HepG2 (cell line): ENCODE measurements at regions not wholly inside any gene's neighbourhood (a gene's known extent, or its start where the extent isn't known, plus 50 kb on each side); places are given as distances from the start of the nearest gene placed in this dataset.

Source experiments
- ATAC-seq: fragments of 200-7000 bp; cut with Tn5 transposase; 3 replicates; pipeline ENCODE4 v1.9.1; 2020; ENCODE audit warnings: mild to moderate bottlenecking, moderate library complexity
- BruUV-seq: library from RNA; stranded (reverse); fragments of 400-500 nt; replicated peaks from 2 replicates; lab custom pipeline; 2021; lab: Mats Ljungman, UMichigan
- CTCF ChIA-PET: fragments of 300-600 bp; formaldehyde crosslinking; extraction: SDS; loops from one replicate; lab custom pipeline; 2021; ENCODE audit warnings: low total read pairs, inconsistent platforms, low intra/inter-chr PET ratio; lab: Yijun Ruan, JAX
- POLR2A ChIA-PET: fragments of 350-600 bp; sonication (Branson Sonifier 250); formaldehyde crosslinking; loops from one replicate; lab custom pipeline; 2020; ENCODE audit warnings: antibody characterized with exemption, inconsistent platforms; lab: Yijun Ruan, JAX
- DNase-seq: peaks from one replicate; pipeline ENCODE4 v3.0.0-alpha.2; 2015; ENCODE audit warnings: low spot score
- FAIRE-seq: peaks from 3 replicates; lab custom pipeline; 2011; peaks lifted over from hg19 to GRCh38; lab: Jason Lieb, UNC
- H2AFZ ChIP-seq: one replicate; pipeline ENCODE4 v1.6.1; 2011; ENCODE audit warnings: low read length, inconsistent platforms
- H3K27ac ChIP-seq: fragments of 300-600 bp; 3 replicates; pipeline ENCODE4 v1.8.0; 2011; ENCODE audit warnings: mixed run types, mild to moderate bottlenecking, mixed read lengths, low read length, inconsistent platforms; ENCODE audit not compliant: insufficient read depth; ENCODE audit errors: extremely low read length
- H3K27me3 ChIP-seq, 2 experiments: fragments of 200-600 bp in 1 of 2; 2 replicates in 1 of 2; 3 replicates in 1 of 2; pipeline versions ENCODE4 v1.6.0 to v1.8.0; 2011; ENCODE audit warnings: low read length in 2 of 2, mild to moderate bottlenecking in 2 of 2, moderate library complexity in 2 of 2, inconsistent platforms in 1 of 2; ENCODE audit not compliant: insufficient read depth in 2 of 2, control insufficient read depth in 1 of 2
- H3K36me3 ChIP-seq, 2 experiments: fragments of 200-600 bp in 1 of 2; replicated peaks in 1 of 2; 2 replicates in 1 of 2; 3 replicates in 1 of 2; pipeline versions ENCODE4 v1.5.1 to v1.8.0; 2011; ENCODE audit warnings: low read length in 2 of 2, inconsistent platforms in 1 of 2; ENCODE audit not compliant: insufficient read depth in 2 of 2, control insufficient read depth in 1 of 2
- H3K4me1 ChIP-seq: 2 replicates; pipeline ENCODE4 v1.5.1; 2012; ENCODE audit warnings: low read length, inconsistent platforms; ENCODE audit not compliant: insufficient read depth
- H3K4me2 ChIP-seq: 2 replicates; pipeline ENCODE4 v1.6.0; 2011; ENCODE audit warnings: low read depth, low read length, inconsistent platforms
- H3K4me3 ChIP-seq, 3 experiments: fragments of 200-600 bp in 1 of 3; sonication (generic), shearing (Covaris generic) in 1 of 3; replicated peaks in 1 of 3; 2 replicates each; pipeline ENCODE4 v1.5.1; 2011 to 2016; ENCODE audit warnings: low read length in 3 of 3, inconsistent platforms in 2 of 3, low read depth in 2 of 3, mild to moderate bottlenecking in 2 of 3, control low read depth in 1 of 3, mixed read lengths in 1 of 3; ENCODE audit not compliant: insufficient read depth in 1 of 3
- H3K79me2 ChIP-seq: one replicate; pipeline ENCODE4 v1.6.1; 2011; ENCODE audit warnings: low read length, inconsistent platforms; ENCODE audit not compliant: insufficient read depth
- H3K9ac ChIP-seq: 2 replicates; pipeline ENCODE4 v1.6.0; 2011; ENCODE audit warnings: mild to moderate bottlenecking, low read depth, low read length, inconsistent platforms; ENCODE audit not compliant: insufficient read depth
- H3K9me3 ChIP-seq: 2 replicates; pipeline ENCODE4 v1.5.1; 2012; ENCODE audit warnings: mild to moderate bottlenecking, low read length
- H4K20me1 ChIP-seq: 2 replicates; pipeline ENCODE4 v1.6.0; 2011; ENCODE audit warnings: inconsistent platforms, mild to moderate bottlenecking, low read length, moderate library complexity; ENCODE audit not compliant: insufficient read depth
- ASH2L ChIP-seq: fragments of 300-600, 200-600 bp; sonication (generic); IDR thresholded peaks from 2 replicates; pipeline ENCODE4 v1.7.0; 2017; ENCODE audit warnings: low read depth, mild to moderate bottlenecking, moderate library complexity, mixed read lengths, low read length; ENCODE audit not compliant: insufficient read length
- FOXA1 ChIP-seq, 2 experiments: fragments of 450-650 bp in 1 of 2; sonication (generic) in 1 of 2; formaldehyde crosslinking in 1 of 2; IDR thresholded peaks; 2 replicates each; pipeline versions ENCODE4 v1.4.0 to v1.6.1; 2016 to 2020; ENCODE audit warnings: missing genetic modification reagents in 1 of 2
- KLF13 ChIP-seq: sonication (generic); formaldehyde crosslinking; IDR thresholded peaks from 2 replicates; pipeline ENCODE4 v1.4.0; 2020; ENCODE audit warnings: mild to moderate bottlenecking, missing genetic modification reagents
- KLF15 ChIP-seq: sonication (generic); formaldehyde crosslinking; IDR thresholded peaks from 2 replicates; pipeline ENCODE4 v1.8.1; 2023; ENCODE audit warnings: borderline replicate concordance, mild to moderate bottlenecking, inconsistent platforms, missing genetic modification reagents, mixed read lengths
- KMT2A ChIP-seq: sonication (generic); formaldehyde crosslinking; IDR thresholded peaks from 2 replicates; pipeline ENCODE4 v1.4.0; 2020; ENCODE audit warnings: missing genetic modification reagents
- SRSF4 ChIP-seq: fragments of 200-400 bp; formaldehyde crosslinking; IDR thresholded peaks from one replicate; pipeline ENCODE4 v1.6.1; 2018; ENCODE audit warnings: mild to moderate bottlenecking, low read depth, low read length, moderate library complexity; ENCODE audit not compliant: poor library complexity, severe bottlenecking
- TEAD2 ChIP-seq: sonication (generic); formaldehyde crosslinking; IDR thresholded peaks from 2 replicates; pipeline ENCODE4 v1.9.0; 2021; ENCODE audit warnings: missing genetic modification reagents
- UBTF ChIP-seq: sonication (generic); formaldehyde crosslinking; IDR thresholded peaks from 2 replicates; pipeline ENCODE4 v1.4.0; 2020; ENCODE audit warnings: mild to moderate bottlenecking, missing genetic modification reagents
- ZBTB21 ChIP-seq: sonication (generic); formaldehyde crosslinking; IDR thresholded peaks from 2 replicates; pipeline ENCODE4 v1.4.0; 2020; ENCODE audit warnings: missing genetic modification reagents
- ZNF143 ChIP-seq: sonication (generic); formaldehyde crosslinking; IDR thresholded peaks from 2 replicates; pipeline ENCODE4 v1.4.0; 2020; ENCODE audit warnings: missing genetic modification reagents
- ZNF296 ChIP-seq: sonication (generic); formaldehyde crosslinking; conservative IDR thresholded peaks from 2 replicates; pipeline ENCODE4 v1.5.0; 2020; ENCODE audit warnings: mild to moderate bottlenecking, missing genetic modification reagents
- WGBS: methylation state at CpG from one replicate; pipeline ENCODE4 v1.1.6; 2017; ENCODE audit warnings: low lambda C conversion rate; 5-methylcytosine and 5-hydroxymethylcytosine counted together
- in situ Hi-C: cut with HindIII; loops from 2 replicates; pipeline ENCODE4 v1.10.0; 2017; ENCODE audit warnings: low pct_unique_long_range_greater_than_20kb; ENCODE audit not compliant: extremely low pct_ligation_motif_present
- intact Hi-C: fragments of 100-400 bp; cut with micrococcal nuclease; formaldehyde crosslinking; loops from one replicate; pipeline ENCODE4 v1.10.0; 2022; ENCODE audit not compliant: unreplicated experiment
- TF ChIP-seq, protein P1 (sequence below): sonication (generic); formaldehyde crosslinking; IDR thresholded peaks from 2 replicates; pipeline ENCODE4 v1.4.0; 2020; ENCODE audit warnings: mild to moderate bottlenecking, missing genetic modification reagents
- TF ChIP-seq, protein P2 (sequence below): sonication (generic); formaldehyde crosslinking; IDR thresholded peaks from 2 replicates; pipeline ENCODE4 v1.8.0; 2022; ENCODE audit warnings: missing genetic modification reagents, mild to moderate bottlenecking, borderline replicate concordance
- TF ChIP-seq, protein P3 (sequence below): sonication (generic); formaldehyde crosslinking; conservative IDR thresholded peaks from 2 replicates; pipeline ENCODE4 v1.8.0; 2022; ENCODE audit warnings: low read depth, missing genetic modification reagents

DNA sequence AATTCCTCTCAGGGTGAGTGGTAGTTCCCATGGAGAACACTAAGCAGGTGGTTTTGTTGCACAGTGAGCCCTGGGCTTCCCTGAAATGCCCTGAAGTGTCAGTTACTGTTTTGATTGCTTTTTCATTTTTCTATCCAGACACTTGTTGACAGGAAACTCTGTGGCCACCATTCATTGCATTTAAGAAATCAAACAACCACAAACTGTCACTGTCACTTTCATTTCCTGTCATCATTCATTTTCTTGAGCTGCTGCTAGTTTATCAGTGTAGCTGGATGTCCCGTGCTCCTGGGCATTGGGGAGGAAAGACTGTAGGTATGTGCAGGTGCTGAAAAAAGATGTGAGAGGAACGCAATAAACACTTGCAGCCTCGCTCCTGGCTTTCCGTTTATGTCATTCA lies 891.6 kb upstream of the ZEB2 start:
- POLR2A ChIA-PET, result no interaction called here
- in situ Hi-C loops, result no loop called here
- TF ChIP-seq, protein P1, sequence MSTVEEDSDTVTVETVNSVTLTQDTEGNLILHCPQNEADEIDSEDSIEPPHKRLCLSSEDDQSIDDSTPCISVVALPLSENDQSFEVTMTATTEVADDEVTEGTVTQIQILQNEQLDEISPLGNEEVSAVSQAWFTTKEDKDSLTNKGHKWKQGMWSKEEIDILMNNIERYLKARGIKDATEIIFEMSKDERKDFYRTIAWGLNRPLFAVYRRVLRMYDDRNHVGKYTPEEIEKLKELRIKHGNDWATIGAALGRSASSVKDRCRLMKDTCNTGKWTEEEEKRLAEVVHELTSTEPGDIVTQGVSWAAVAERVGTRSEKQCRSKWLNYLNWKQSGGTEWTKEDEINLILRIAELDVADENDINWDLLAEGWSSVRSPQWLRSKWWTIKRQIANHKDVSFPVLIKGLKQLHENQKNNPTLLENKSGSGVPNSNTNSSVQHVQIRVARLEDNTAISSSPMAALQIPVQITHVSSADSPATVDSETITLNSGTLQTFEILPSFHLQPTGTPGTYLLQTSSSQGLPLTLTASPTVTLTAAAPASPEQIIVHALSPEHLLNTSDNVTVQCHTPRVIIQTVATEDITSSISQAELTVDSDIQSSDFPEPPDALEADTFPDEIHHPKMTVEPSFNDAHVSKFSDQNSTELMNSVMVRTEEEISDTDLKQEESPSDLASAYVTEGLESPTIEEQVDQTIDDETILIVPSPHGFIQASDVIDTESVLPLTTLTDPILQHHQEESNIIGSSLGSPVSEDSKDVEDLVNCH, result no peak
- TF ChIP-seq ZNF143, result no peak
- TF ChIP-seq KMT2A (CRISPR knock-in tag), result no peak
- no peak for TF ChIP-seq UBTF (CRISPR knock-in tag)
- TF ChIP-seq, protein P2, sequence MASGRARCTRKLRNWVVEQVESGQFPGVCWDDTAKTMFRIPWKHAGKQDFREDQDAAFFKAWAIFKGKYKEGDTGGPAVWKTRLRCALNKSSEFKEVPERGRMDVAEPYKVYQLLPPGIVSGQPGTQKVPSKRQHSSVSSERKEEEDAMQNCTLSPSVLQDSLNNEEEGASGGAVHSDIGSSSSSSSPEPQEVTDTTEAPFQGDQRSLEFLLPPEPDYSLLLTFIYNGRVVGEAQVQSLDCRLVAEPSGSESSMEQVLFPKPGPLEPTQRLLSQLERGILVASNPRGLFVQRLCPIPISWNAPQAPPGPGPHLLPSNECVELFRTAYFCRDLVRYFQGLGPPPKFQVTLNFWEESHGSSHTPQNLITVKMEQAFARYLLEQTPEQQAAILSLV (CRISPR knock-in tag), result no peak
- no peak for TF ChIP-seq ASH2L
- TF ChIP-seq, protein P3, sequence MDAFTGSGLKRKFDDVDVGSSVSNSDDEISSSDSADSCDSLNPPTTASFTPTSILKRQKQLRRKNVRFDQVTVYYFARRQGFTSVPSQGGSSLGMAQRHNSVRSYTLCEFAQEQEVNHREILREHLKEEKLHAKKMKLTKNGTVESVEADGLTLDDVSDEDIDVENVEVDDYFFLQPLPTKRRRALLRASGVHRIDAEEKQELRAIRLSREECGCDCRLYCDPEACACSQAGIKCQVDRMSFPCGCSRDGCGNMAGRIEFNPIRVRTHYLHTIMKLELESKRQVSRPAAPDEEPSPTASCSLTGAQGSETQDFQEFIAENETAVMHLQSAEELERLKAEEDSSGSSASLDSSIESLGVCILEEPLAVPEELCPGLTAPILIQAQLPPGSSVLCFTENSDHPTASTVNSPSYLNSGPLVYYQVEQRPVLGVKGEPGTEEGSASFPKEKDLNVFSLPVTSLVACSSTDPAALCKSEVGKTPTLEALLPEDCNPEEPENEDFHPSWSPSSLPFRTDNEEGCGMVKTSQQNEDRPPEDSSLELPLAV (CRISPR knock-in tag), result no peak
- TF ChIP-seq ZBTB21 (CRISPR knock-in tag), result no peak
- no peak for TF ChIP-seq TEAD2 (CRISPR knock-in tag)
- TF ChIP-seq ZNF296 (CRISPR knock-in tag), result no peak
- no peak for TF ChIP-seq SRSF4
- TF ChIP-seq FOXA1 (IDR thresholded peaks at IDR 0.05), result no peak
- no peak for TF ChIP-seq FOXA1 (CRISPR knock-in tag; IDR thresholded peaks at IDR 0.05)
- TF ChIP-seq KLF15 (CRISPR knock-in tag), result no peak
- TF ChIP-seq KLF13 (CRISPR knock-in tag), result no peak

More for the DNA sequence above, 891.6 kb upstream of the ZEB2 start:
- H3K4me2 ChIP-seq, result no peak overlapping the region
- intact Hi-C loops, result no loop called here
- H3K79me2 ChIP-seq, result no peaks in the 10 kb centered on the region
- H2AFZ ChIP-seq, result no peak overlapping the region
- no peaks in the 10 kb centered on the region for H3K27me3 ChIP-seq
- 12% methylated on average over 4 of the region's 4 CpGs for WGBS
- no peak overlapping the region for H3K4me3 ChIP-seq
- no peak overlapping the region for H3K27ac ChIP-seq
- no TSS peak for BruUV-seq
- CTCF ChIA-PET, result no interaction called here
- H3K36me3 ChIP-seq, result no peaks in the 10 kb centered on the region
- ATAC-seq (no peak), DNase-seq (no peak), FAIRE-seq (no peak)
- H3K4me1 ChIP-seq, result no peaks in the 10 kb centered on the region
- H4K20me1 ChIP-seq, result no peaks in the 10 kb centered on the region
- H3K9ac ChIP-seq, result no peak overlapping the region
- no peaks in the 10 kb centered on the region for H3K9me3 ChIP-seq
